Ovary (tissue), 7 donors: ENCODE measurements at regions not wholly inside any gene's neighbourhood (a gene's known extent, or its start where the extent isn't known, plus 50 kb on each side); places are given as distances from the start of the nearest gene placed in this dataset.

ENCODE experiments used
- DNase-seq, 5 donors: peaks; one replicate each; pipeline ENCODE4 v3.0.0-alpha.2; 2019 to 2020
- H3K27ac ChIP-seq, 2 donors: fragments of 200-600 bp; one replicate each; pipeline versions ENCODE4 v1.5.1 to v1.8.0; 2019 to 2022
- H3K27me3 ChIP-seq: fragments of 200-600 bp; one replicate; pipeline ENCODE4 v1.8.0; 2022
- H3K36me3 ChIP-seq: fragments of 200-600 bp; sonication (generic); one replicate; pipeline ENCODE4 v1.5.1; 2019
- H3K4me1 ChIP-seq: one replicate; pipeline ENCODE4 v1.8.1; 2013; ENCODE audit warnings: mild to moderate bottlenecking, moderate library complexity; ENCODE audit not compliant: insufficient read depth
- H3K4me3 ChIP-seq: fragments of 200-600 bp; sonication (generic); one replicate; pipeline ENCODE4 v1.5.1; 2017
- H3K9me3 ChIP-seq, 2 donors: fragments of 200-600 bp in 1 of 2; sonication (generic) in 1 of 2; one replicate each; pipeline versions ENCODE4 v1.5.1 to v1.8.1; 2013 to 2019; ENCODE audit warnings: mild to moderate bottlenecking in 1 of 2, moderate library complexity in 1 of 2
- CTCF ChIP-seq, 3 donors: fragments of 450-650 bp in 2 of 3; fragments of 200-600 bp in 1 of 3; IDR thresholded peaks; one replicate each; pipeline versions ENCODE4 v1.5.1 to v1.8.0; 2016 to 2022; ENCODE audit warnings: antibody characterized with exemption in 3 of 3, mild to moderate bottlenecking in 1 of 3
- EP300 ChIP-seq: sonication (generic); formaldehyde crosslinking; IDR thresholded peaks from one replicate; pipeline ENCODE4 v1.6.1; 2017; ENCODE audit warnings: antibody characterized with exemption
- POLR2A ChIP-seq: fragments of 450-650 bp; IDR thresholded peaks from one replicate; pipeline ENCODE4 v1.6.1; 2017; ENCODE audit warnings: antibody characterized with exemption, mild to moderate bottlenecking, moderate library complexity
- WGBS, 3 donors: extraction: QIAGEN DNeasy Blood & Tissue Kit in 1 of 3; methylation state at CpG; one replicate each; pipeline versions ENCODE4 v1.1.5 to v1.1.7; 2013 to 2017; 5-methylcytosine and 5-hydroxymethylcytosine counted together
- intact Hi-C, 4 donors: fragments of 100-400 bp; cut with DNase I; formaldehyde crosslinking; loops; one replicate each; pipeline versions ENCODE4 v1.11.0 to v1.15.1; 2022 to 2023
- donor health status: DM: no; HTN: no; CAD: no; lungs with moderate emphysema.
- donor health status: DM: no; HTN: no; CAD: no.
- donor health status: Bipolar disorder and iron deficiency.
- donor health status: DM: no; HTN: no; CAD: no.
- donor health status: DM: yes; HTN: yes; CAD: no.

- no peak for DNase-seq
- no peaks in the 10 kb centered on the region for H3K4me1 ChIP-seq
- H3K27me3 ChIP-seq = no peaks in the 10 kb centered on the region
- intact Hi-C loops = no loop called here
- no peak overlapping the region for H3K27ac ChIP-seq
- H3K36me3 ChIP-seq = no peaks in the 10 kb centered on the region
- TF ChIP-seq POLR2A (no peak), CTCF (IDR thresholded peaks at IDR 0.05) (no peak), EP300 (no peak)
- no peak overlapping the region for H3K4me3 ChIP-seq
- no peaks in the 10 kb centered on the region for H3K9me3 ChIP-seq
Measured at GRCh38 chrX:25204182-25204581, 188.4 kb upstream of the ARX start.

- no peak for DNase-seq
- WGBS, 3 donors = 73 to 79% (median 75%) methylated on average over 2 of the region's 2 CpGs
- Histone ChIP-seq H3K4me3 (no peak overlapping the region), H3K36me3 (no peaks in the 10 kb centered on the region), H3K9me3 (no peaks in the 10 kb centered on the region), H3K27ac (no peak overlapping the region), H3K4me1 (no peaks in the 10 kb centered on the region), H3K27me3 (no peaks in the 10 kb centered on the region)
- TF ChIP-seq CTCF (IDR thresholded peaks at IDR 0.05) (no peak), POLR2A (no peak), EP300 (no peak)
- intact Hi-C loops = no loop called here
Measured at GRCh38 chrX:25202827-25203226, 187.1 kb upstream of the ARX start.

- H3K36me3 ChIP-seq = no peaks in the 10 kb centered on the region
Measured at GRCh38 chrX:25198891-25199290, 183.1 kb upstream of the ARX start.

GRCh38 chrX:25198253-25198652 lies 182.5 kb upstream of the ARX start:
- DNase-seq = no peak
- H3K27me3 ChIP-seq = no peaks in the 10 kb centered on the region
- intact Hi-C loops = no loop called here

More at GRCh38 chrX:25198891-25199290, 183.1 kb upstream of the ARX start:
- H3K4me3 ChIP-seq = no peak overlapping the region
- H3K9me3 ChIP-seq = no peaks in the 10 kb centered on the region
- TF ChIP-seq CTCF (IDR thresholded peaks at IDR 0.05) (no peak), POLR2A (no peak), EP300 (no peak)
- intact Hi-C loops = no loop called here
- H3K4me1 ChIP-seq = no peaks in the 10 kb centered on the region
- no peaks in the 10 kb centered on the region for H3K27me3 ChIP-seq
- peak in 2 of 5 donors; percentile 19 to 33 for DNase-seq
- 31 to 41% (median 32%) methylated on average over 3 of the region's 3 CpGs for WGBS, 3 donors
- H3K27ac ChIP-seq = no peak overlapping the region

More at GRCh38 chrX:25198253-25198652, 182.5 kb upstream of the ARX start:
- Histone ChIP-seq H3K9me3 (no peaks in the 10 kb centered on the region), H3K36me3 (no peaks in the 10 kb centered on the region), H3K4me1 (no peaks in the 10 kb centered on the region), H3K4me3 (no peak overlapping the region), H3K27ac (no peak overlapping the region)
- TF ChIP-seq EP300 = no peak
- TF ChIP-seq POLR2A = no peak
- TF ChIP-seq CTCF (IDR thresholded peaks at IDR 0.05) = no peak
- WGBS, 3 donors = 57 to 65% (median 65%) methylated on average over 3 of the region's 3 CpGs
